ENCODE measurements at regions not wholly inside any gene's neighbourhood (a gene's known extent, or its start where the extent isn't known, plus 50 kb on each side); places are given as distances from the start of the nearest gene placed in this dataset.

- no peak for TF ChIP-seq CTCF (IDR thresholded peaks at IDR 0.05)
- TF ChIP-seq POLR2A (IDR thresholded peaks at IDR 0.05) = no peak
- no peak for TF ChIP-seq POLR2AphosphoS5 (IDR thresholded peaks at IDR 0.05)
- TF ChIP-seq EP300 (IDR thresholded peaks at IDR 0.05) = no peak
These were observed 56.7 kb upstream of the HTR1A start for GRCh38 chr5:64018966-64019365.
